Progenitor cell of endocrine pancreas (in vitro differentiated cells): ENCODE measurements at regions not wholly inside any gene's neighbourhood (a gene's known extent, or its start where the extent isn't known, plus 50 kb on each side); places are given as distances from the start of the nearest gene placed in this dataset.

ENCODE experiments used
- DNase-seq: peaks from one replicate; pipeline ENCODE4 v3.0.0; 2021; ENCODE audit warnings: low spot score; ENCODE audit not compliant: unreplicated experiment
- H3K27ac Mint-ChIP-seq: 2 replicates; pipeline ENCODE4 v1.8.0; 2021; ENCODE audit warnings: mild to moderate bottlenecking, moderate library complexity, mixed read lengths
- H3K27me3 Mint-ChIP-seq: 2 replicates; pipeline ENCODE4 v1.8.0; 2021; ENCODE audit warnings: mixed read lengths
- H3K36me3 Mint-ChIP-seq: 2 replicates; pipeline ENCODE4 v1.8.0; 2022; ENCODE audit warnings: mixed read lengths; ENCODE audit not compliant: insufficient read depth
- H3K4me1 Mint-ChIP-seq: 2 replicates; pipeline ENCODE4 v1.8.0; 2021; ENCODE audit warnings: low read depth, mixed read lengths
- H3K4me3 Mint-ChIP-seq: 2 replicates; pipeline ENCODE4 v1.8.0; 2021; ENCODE audit warnings: low read depth, mild to moderate bottlenecking, moderate library complexity, mixed read lengths
- H3K9me3 Mint-ChIP-seq: 2 replicates; pipeline ENCODE4 v1.8.0; 2021; ENCODE audit warnings: low read depth, mixed read lengths
- CTCF ChIP-seq: fragments of 200-600 bp; sonication (generic); IDR thresholded peaks from one replicate; pipeline ENCODE4 v1.5.0; 2021; ENCODE audit warnings: antibody characterized with exemption, mild to moderate bottlenecking; ENCODE audit not compliant: unreplicated experiment

GRCh38 chr9:4380406-4380805 lies 80.5 kb upstream of the GLIS3 start:
- DNase-seq: no peak
- no peaks in the 10 kb centered on the region for H3K36me3 Mint-ChIP-seq
- no peaks in the 10 kb centered on the region for H3K9me3 Mint-ChIP-seq
- peaks cover 2% of the 10 kb centered on the region for H3K4me1 Mint-ChIP-seq
- TF ChIP-seq CTCF: no peak
- H3K27ac Mint-ChIP-seq: no peak overlapping the region
- no peak overlapping the region for H3K4me3 Mint-ChIP-seq
- no peaks in the 10 kb centered on the region for H3K27me3 Mint-ChIP-seq

GRCh38 chr9:4375424-4376200 lies 75.7 kb upstream of the GLIS3 start:
- no peak for DNase-seq
- Mint-ChIP-seq H3K27ac (no peak overlapping the region), H3K4me1 (peaks cover 2% of the 10 kb centered on the region)

GRCh38 chr9:4371108-4371507 lies 71.2 kb upstream of the GLIS3 start:
- no peaks in the 10 kb centered on the region for H3K27me3 Mint-ChIP-seq
- no peaks in the 10 kb centered on the region for H3K9me3 Mint-ChIP-seq
- DNase-seq: no peak
- no peak overlapping the region for H3K27ac Mint-ChIP-seq
- no peaks in the 10 kb centered on the region for H3K36me3 Mint-ChIP-seq
- no peak for TF ChIP-seq CTCF
- no peak overlapping the region for H3K4me3 Mint-ChIP-seq
- peaks cover 2% of the 10 kb centered on the region for H3K4me1 Mint-ChIP-seq

More at GRCh38 chr9:4375424-4376200, 75.7 kb upstream of the GLIS3 start:
- no peaks in the 10 kb centered on the region for H3K9me3 Mint-ChIP-seq
- no peaks in the 10 kb centered on the region for H3K36me3 Mint-ChIP-seq
- H3K27me3 Mint-ChIP-seq: no peaks in the 10 kb centered on the region
- peak; percentile 63 for TF ChIP-seq CTCF
- no peak overlapping the region for H3K4me3 Mint-ChIP-seq

- no peak for TF ChIP-seq CTCF
- DNase-seq: no peak
- no peaks in the 10 kb centered on the region for H3K36me3 Mint-ChIP-seq
- no peak overlapping the region for H3K4me3 Mint-ChIP-seq
- no peaks in the 10 kb centered on the region for H3K4me1 Mint-ChIP-seq
- no peak overlapping the region for H3K27ac Mint-ChIP-seq
- H3K27me3 Mint-ChIP-seq: no peaks in the 10 kb centered on the region
- no peaks in the 10 kb centered on the region for H3K9me3 Mint-ChIP-seq
Observed at GRCh38 chr9:4370501-4370900, 70.6 kb upstream of the GLIS3 start.

- Mint-ChIP-seq H3K4me1 (peaks cover 1% of the 10 kb centered on the region), H3K4me3 (no peak overlapping the region), H3K27me3 (no peaks in the 10 kb centered on the region), H3K36me3 (peaks cover 2% of the 10 kb centered on the region), H3K9me3 (peaks cover 3% of the 10 kb centered on the region), H3K27ac (no peak overlapping the region)
- TF ChIP-seq CTCF: peak; percentile 66
- no peak for DNase-seq
Observed at GRCh38 chr9:4366591-4367330, 66.9 kb upstream of the GLIS3 start.
